GM21619 (cell line): ENCODE measurements at regions not wholly inside any gene's neighbourhood (a gene's known extent, or its start where the extent isn't known, plus 50 kb on each side); places are given as distances from the start of the nearest gene placed in this dataset.
"Not testable (repeated sequence)": the region's sequence is repeated elsewhere in the genome, so short reads cannot be mapped to it uniquely, and the experiment has no call there.

Experiments used
- ATAC-seq: cut with Tn5 transposase; IDR thresholded peaks from one replicate; pipeline ENCODE4 v1.9.1; 2021; ENCODE audit not compliant: unreplicated experiment

DNA sequence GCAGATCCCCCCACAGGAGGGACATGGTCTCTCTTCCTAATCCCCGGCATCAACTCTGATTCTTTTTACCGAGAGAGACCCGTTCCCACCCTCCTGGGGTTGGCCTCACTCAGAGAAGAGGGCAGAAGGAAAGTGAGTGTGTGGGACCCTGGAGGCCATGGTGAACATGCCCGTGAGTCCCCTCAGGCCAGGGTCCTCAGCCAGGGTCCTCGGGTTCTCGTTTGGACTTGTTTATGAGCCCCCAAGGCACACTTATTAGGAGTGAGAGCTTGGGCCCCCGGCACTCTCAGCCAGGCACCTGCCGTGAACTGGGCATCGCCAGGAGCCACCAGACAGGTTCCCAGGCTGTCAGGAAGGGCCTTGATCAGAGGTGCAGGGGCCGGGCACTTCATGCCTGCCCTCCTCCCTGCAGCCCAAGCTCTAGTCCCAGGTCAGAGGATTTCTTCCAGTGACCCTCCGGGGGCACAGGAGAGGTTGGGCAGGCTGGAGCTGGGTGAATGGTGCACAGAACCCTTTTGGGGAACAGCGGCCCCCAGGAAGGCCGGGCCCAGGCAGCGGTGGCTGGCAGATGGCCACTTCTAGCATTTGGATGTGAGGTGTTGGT lies 122.6 kb downstream of the CRYAA start:
- no peak for ATAC-seq

DNA sequence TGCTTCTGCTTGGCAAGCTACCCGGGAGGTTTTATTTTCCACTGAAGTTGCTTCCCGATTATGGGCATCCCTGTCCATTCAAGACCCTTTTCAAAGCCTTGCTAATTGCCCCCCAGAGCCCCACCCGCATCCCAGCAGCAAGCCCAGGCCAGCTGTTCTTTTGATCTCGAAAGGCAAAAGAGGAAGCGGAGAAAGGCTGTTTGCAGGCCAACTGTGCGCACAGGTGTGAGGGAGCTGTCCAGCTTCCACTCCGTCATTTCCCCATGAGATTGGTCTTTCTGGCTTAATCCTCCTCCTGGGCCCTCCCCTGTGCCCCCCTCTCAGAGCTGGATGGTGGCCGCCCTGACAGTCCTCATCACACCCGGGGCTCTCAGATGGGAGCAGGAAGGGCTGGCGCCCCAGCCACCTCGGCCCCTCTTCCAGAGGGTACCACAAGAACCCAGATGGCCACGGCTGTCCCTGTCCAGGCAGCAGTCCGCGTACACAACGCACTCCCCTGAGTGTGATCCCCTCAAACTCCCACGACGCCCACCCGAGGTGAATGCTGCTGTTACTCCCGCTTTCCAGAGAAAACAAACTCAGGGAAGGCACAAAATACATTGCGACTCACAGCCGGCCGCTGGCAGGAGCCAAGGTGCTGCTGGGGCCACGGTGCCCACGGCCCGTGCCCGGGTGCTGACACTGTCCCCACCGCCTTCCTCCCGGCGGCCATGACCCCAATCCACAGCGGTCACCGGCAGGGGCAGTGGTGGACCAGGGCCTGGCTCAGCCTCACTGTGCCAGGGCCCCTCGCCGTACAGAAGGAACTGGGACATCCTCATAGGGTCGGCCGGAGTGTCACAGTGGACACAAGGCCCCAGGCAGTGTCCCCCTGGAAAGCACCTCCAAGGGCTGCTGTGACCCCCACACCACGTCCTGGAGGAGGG lies 121.9 kb downstream of the CRYAA start:
- no peak for ATAC-seq

DNA sequence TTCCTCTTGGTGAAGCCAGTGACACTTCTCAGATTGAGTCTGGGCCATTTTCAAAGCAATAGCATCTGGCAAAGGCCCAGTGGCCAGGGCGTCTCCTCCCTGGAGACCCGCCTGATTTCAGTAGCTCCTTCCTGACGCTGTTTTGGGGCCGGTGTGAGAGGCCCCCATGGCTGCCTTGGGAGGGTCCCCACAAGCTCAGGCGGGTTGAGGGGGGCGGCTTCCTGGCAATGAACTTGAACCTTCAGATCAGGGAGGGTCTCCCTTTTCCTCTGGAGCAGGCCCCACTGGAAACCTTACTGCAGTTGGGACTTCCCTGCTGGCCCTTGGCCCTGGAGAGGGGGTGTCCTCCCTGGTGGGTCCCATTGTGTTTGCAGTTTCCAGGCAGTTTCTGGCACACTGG lies 121.2 kb downstream of the CRYAA start:
- no peak for ATAC-seq

DNA sequence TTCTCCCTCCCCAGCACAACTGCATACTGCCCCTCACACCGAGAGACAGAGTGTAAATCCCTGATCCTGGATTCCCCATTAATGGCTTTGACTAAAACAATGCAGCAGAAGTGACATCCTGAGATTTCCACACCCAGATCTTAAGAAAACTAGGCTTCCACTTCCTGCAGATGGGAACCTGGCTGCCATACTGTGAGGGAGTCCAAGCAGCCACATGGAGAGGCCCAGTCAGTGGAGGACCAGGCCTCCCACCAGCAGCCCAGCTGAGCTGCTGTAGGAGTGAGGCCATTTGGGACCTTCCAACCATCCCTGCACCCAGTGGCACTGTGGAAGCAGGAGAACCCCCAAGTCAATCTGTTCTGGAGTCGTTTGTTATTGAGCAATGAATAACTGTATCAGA lies 120.6 kb downstream of the CRYAA start:
- no peak for ATAC-seq

DNA sequence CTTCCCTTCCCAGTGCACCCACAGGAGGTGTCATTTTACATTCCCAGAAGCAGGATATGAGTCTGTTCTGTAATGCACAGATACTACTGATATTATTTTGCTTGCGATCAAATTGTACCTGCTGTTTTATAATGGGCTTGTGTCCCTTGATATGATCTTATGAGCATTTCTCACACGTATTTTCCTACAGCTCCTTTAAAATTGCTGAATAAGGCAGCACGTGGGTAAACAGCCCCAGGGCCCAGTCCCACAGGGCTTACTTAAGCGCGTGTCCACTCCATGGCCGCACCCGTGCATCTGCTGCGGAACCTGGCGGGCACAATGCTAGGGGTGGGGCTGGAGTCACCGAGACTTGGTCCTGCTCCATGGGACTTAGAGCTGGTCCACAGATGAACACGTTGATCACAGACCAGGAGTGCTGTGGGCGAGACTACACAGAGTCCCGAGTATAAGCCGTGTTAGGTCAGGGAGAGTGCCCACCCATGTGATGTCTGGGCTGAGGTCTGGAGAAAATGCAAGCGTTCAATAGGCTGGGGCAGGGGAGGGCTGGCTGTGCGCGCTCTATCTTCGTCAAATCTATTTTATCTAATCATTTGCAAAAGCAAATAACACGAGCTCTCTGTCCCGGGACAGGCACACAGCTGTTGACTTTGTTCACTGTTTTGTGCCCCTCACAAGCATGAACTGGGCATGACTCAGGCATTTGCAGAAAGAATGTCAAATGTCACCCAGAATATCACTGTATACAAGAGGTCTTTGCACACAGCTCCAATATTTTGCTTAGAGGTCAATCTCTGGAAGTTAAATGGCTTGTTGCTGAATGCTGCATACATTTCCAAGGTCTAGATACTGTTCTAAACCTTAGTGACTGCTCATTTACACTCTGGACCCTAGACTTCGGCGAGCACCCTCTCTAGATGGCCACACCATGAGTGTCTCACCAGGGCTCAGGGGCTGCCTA lies 119.3 kb downstream of the CRYAA start:
- no peak for ATAC-seq

DNA sequence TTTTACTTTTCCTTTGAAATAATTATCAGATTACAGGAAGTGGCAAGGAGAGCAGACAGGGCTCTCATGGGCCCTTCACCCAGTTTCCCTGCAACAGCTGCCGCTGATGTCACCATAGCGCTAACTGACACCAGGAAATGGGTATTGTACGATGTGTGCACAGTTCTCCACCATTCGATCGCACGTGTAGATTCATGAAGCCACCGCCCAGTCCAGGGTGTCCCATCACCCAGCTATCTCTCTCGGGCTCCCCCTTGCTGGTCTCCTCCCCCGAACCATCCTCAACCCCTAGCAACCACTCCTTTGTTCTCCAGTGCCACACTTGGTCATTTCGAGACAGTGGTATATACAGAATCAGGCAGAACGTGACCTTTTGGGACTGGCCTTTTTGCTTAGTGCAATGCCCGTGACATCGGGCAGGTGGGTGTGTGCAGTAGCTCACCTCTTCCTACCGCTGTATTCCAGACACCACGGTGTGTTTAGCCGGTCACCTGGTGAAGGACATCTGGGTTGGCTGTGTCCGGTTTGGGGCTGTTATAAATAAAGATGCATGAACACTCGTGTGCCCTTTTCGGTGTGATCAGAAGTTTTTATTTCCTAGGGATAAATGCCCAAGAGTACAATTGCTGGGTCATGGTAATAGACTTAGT lies 118.4 kb downstream of the CRYAA start:
- no peak for ATAC-seq

DNA sequence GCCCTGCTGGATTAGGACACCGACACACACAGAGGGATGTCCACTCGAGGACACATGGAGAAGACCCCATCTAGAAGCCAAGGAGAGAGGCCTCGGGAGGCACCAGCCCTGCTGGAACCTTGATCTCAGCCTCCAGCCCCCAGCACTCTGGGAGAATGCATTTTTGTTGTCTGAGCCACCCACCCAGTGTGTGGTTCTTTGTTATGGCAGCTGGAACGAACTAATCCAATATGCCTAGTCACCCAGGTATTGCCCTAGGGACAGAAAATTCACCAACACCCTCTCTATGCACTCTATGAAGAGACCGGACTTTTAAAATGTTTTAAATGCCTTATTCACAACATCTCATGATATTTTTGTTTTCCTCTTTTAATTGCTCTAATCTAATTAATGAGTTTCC lies 117.4 kb downstream of the CRYAA start:
- ATAC-seq = no peak

DNA sequence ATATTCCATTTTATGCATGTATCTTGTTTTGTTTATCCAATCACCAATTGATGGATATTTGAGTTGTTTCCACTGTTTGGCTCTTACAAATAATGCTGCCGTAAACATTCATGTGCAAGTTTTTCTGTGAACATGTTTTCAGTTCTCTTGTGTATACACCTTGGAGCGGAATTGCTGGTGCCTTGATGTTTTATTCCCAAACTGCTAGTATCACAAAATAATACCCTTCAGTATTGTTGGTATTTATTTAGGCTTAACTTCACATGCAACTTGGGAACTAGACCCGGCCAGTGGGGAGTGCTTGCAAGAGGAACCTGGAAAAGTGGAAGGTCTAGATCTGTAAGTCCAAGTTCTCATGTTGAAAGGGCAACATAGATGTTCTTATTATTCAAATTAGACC lies 115.9 kb downstream of the CRYAA start:
- ATAC-seq = no peak

DNA sequence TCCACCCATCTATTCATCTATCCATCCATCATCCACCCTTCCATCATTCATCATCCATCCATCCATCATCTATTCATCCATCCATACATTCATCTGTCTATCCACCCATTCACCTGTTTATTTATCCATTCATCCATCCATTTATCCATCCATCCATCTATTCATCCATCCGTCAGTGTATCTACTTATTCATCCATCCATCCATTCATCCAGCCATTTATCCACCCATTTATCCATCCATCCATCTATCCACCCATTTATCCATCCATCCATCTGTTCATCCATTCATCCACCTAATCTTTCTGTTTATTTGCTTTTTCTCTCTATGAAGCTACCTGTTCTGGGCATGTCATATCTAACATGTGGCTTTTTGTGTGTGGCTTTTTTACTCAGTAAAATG lies 115.4 kb downstream of the CRYAA start:
- no peak for ATAC-seq

DNA sequence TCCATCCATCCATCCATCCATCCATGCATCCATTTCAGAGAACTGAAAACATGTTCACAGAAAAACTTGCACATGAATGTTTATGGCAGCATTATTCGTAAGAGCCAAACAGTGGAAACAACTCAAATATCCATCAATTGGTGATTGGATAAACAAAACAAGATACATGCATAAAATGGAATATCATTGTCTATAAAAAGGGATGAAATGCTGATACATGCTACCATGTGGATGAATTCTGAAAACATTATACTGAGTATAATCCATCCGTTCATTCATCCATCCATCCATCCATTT lies 115.1 kb downstream of the CRYAA start:
- ATAC-seq = not testable (repeated sequence)

DNA sequence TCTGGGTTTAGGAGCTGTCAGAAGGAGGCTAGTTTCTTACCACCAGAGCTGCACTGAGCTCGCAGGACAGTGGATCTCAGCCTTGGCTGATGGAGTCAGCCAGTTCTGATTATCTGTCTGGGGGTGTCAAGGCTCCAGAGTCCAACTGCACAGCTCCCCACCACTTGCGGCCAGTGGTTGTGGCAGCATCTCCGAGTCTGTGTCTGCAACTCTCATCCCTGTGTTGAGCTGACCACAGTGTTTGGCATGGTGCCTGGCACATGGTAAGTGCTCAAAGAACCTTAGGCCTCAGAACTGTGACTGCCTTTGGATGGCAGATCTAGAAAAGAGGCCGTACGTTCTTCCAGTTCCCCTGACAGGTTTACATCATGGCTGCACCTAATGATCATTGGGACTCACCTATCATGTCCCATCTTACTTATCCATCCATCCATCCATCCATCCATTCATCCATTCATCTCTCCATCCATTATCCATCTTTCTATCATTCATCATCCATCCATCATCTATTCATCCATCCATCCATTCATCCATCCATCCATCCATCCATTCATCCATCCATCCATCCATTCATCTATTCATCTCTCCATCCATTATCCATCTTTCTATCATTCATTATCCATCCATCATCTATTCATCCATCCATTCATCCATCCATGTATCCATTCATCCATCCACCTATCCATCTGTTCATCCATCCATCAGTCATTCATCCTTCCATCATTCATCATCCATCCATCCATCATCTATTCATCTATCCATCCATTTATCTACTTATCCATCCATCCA lies 114.5 kb downstream of the CRYAA start:
- ATAC-seq = no peak

DNA sequence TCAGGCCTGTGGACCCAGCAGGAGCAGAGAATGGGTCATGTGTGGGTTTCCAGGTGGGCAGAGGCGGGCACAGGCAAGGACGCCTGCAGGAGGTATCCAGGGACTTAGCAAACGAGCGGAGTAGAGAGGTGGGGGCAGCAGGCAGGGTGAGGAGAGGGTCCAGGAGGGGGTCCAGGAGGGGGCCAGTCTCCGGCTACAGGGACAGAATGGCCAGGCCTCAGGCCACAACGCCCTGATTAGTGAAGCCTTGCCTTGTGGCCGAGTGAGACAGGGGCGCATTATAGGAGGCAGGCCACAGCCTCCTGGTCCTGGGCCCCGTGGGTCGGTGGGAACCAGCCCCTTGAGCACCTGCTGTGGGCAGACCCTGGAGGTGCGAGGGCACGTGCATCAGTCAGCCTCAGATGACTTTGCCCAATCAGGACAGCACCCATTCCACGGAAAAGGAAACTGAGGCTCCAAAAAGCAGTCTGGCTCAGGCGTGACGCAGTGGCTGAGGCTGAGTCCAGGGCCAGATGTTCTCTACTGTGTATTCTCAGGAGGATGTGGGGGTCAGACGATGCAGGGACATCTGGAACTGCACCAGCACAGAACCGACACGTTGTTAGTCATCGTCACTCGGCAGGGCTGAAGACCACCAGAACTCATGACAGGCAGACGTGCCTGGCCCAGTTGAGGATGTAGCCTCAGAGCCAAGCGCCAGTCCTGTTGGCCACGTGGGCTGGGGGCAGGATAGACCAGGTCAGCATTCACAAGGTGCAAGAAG lies 113.7 kb downstream of the CRYAA start:
- no peak for ATAC-seq

DNA sequence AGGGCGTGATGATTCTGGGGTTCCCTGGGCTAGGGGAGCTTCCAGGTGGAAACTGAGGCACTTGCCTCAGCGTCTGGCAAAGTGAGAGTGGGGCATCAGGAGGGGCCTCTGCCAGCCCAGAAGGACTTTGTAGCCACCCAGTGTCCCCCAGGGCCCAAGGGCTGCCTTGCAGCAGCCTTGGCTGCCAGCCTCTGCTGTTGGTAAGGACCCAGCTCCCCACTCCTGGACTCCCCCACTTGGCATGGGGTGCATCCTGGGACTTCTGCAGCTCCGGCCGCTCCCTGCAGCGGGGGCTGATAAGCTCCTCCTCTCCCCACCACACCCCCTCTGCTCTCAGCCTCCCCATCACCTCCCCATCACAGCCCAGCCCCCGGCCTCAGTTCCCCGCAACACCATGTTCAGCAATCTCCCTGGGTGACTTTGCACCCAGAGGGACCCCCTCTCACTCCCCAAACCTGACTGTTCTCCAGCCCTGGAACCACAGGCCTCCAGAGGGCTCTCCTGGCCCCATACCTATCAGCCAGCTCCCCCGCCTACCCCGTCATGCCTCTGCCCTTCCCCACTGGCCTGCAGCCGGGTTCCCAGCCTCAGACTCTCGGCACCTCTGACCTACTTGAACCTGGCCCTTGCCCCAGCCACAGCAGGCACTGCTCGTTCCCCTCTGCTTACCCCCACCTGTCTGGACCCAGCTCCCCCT lies 113.0 kb downstream of the CRYAA start:
- no peak for ATAC-seq

DNA sequence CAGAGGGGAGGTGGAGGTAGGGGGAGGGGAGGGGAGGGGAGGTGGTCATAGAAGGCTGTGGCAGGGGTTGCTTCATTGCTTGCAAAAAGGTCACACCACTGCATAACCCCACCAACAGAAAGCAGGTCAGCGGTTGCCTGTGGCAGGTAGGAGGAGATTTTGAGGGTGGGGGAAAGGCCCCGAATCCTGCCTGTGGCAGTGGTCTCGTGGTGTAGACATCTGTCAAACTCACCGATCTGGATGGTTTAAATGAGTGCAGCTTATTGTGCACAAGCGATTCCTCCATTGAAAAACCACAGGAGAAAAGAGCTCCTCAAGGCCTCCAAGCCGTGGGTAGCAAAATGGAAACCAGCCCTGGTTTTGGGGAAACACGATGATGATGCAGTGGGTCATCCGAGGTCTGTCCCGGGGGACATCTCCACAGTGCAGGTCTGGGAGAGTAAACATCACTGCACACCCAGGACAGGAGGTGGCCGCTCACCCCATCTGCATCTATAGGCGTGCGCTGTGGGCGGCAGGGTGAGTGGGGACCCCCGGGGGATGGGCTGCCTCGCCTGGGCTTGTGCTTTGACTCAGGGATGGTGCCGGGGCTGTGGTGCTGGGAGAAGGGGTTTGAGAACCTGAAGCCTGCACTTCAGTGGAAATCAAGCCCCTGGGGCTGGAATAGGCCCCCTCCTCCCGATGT lies 112.3 kb downstream of the CRYAA start:
- ATAC-seq = no peak

DNA sequence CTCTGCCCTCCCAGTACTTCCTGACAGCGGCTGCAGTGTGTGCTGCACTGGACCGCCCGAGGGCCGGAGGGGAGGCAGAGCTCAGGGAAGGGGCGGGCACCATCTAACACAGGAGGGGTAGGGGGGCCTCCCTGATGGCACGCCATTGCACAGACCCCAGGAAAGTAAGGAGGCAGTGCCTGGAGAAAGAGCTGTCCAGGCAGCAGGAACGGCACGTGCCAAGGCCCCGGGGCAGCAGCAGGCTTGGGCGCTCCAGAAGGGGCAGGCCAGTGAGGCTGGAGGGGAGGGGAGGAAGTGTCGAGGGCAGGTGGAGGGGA lies 110.7 kb downstream of the CRYAA start:
- no peak for ATAC-seq

DNA sequence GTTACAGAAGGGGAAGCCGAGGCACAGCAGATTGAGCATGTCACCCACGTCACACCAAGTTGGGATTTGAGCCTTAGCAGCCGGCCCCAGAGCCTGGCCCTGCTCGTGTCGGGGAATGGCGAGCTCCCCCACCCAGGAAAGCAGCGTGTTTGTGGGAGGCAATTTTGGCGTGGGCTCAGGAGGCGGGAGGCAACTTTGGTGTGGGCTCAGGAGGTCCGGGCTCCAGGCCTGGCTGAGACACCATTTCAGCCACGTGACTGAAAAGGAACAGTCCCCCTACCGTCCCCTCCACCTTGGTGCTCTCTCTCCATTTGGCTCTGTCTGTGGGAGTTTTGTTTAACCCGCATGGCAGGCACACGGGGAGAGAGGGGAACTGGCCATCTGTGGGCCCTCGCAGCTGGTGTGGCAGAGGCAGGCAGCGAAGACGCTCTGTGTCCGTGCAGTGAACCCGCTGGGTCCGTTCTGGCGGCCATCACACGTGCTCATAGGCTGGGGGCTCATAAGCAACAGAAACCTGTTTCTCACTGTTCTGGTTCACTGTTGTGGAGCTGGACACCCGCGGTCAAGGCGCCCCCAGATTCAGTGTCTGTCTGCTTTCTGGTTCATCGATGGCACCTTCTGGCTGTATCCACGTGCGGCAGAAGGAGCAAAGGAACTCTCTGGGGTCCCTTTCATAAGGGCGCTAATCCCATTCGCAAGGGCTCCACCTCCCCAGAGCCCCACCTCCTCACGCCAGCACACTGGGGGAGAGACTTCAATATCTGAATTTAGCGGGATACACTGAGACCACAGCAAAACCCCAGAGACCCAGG lies 110.2 kb downstream of the CRYAA start:
- ATAC-seq = no peak

DNA sequence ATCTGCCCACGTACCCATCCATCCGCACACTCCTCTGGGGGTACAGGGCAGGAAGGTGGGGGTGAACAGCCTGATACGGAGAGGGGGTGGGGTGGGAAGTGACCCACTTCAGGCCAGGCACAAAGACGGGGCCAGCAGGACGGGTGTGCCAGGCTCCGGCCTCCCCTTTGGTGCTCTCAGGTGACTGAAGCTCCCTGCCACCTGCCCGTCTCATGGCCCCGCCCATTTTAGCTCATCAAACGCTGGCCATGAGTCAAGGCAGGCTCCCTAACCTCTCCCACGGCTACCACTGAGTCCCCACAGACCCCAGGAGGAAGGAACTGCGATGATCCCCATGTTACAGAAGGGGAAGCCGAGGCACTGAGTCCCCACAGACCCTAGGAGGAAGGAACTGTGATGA lies 109.6 kb downstream of the CRYAA start:
- no peak for ATAC-seq
